Motor neuron (in vitro differentiated cells): ENCODE measurements at regions not wholly inside any gene's neighbourhood (a gene's known extent, or its start where the extent isn't known, plus 50 kb on each side); places are given as distances from the start of the nearest gene placed in this dataset.
"Not testable (repeated sequence)": the region's sequence is repeated elsewhere in the genome, so short reads cannot be mapped to it uniquely, and the experiment has no call there.

ENCODE experiments used
- ATAC-seq, 8 experiments: fragments of 200-7000 bp; cut with Tn5 transposase; replicated peaks in 6 of 8; 2 replicates each; pipeline ENCODE4 v1.8.0; 2021; ENCODE audit warnings: mild to moderate bottlenecking in 8 of 8, moderate library complexity in 8 of 8
- H3K27ac ChIP-seq, 2 donors: fragments of 250-450 bp; sonication (Bioruptor Pico); 2 replicates each; pipeline ENCODE4 v1.9.0; 2021; ENCODE audit warnings: antibody characterized with exemption in 2 of 2, mild to moderate bottlenecking in 2 of 2, moderate library complexity in 1 of 2
- H3K4me1 ChIP-seq, 2 donors: fragments of 250-450 bp; sonication (Bioruptor Pico); replicated peaks in 1 of 2; 2 replicates each; pipeline ENCODE4 v1.6.1; 2021; ENCODE audit warnings: antibody characterized with exemption in 2 of 2, mild to moderate bottlenecking in 2 of 2, moderate library complexity in 1 of 2
- H3K4me3 ChIP-seq, 5 donors: fragments of 250-450 bp; sonication (Bioruptor Pico); 2 replicates each; pipeline ENCODE4 v1.9.0; 2021; ENCODE audit warnings: antibody characterized with exemption in 5 of 5, mild to moderate bottlenecking in 5 of 5, moderate library complexity in 4 of 5
- WGBS, 10 experiments: fragments of 450-650 bp; shearing (Covaris generic); methylation state at CpG; one replicate each; pipeline ENCODE4 v1.0.0; 2022; 5-methylcytosine and 5-hydroxymethylcytosine counted together
- in situ Hi-C, 9 experiments: fragments of 400-800 bp; cut with MboI; loops; one replicate each; pipeline ENCODE4 v1.15.0; 2021; ENCODE audit warnings: low sequenced_read_pairs in 9 of 9, low pct_unique_long_range_greater_than_20kb in 2 of 9; ENCODE audit not compliant: unreplicated experiment in 9 of 9

GRCh38 chr4:147157860-147158701, 212.4 kb upstream of the TTC29 start:
- H3K27ac ChIP-seq: peak overlapping the region in 1 of 2 donors; percentile 7
- peak overlapping the region; percentile 22 to 39 (median 23) for H3K4me3 ChIP-seq
- peak; percentile 87 to 98 (median 94) for ATAC-seq
- in situ Hi-C loops: loop anchor here in 5 of 9 experiments (25.0 kb wide), 1 partner anchor 429 kb away; no protein-coding TSS in a partner anchor
- peaks cover 6 to 10% of the 10 kb centered on the region in 2 donors for H3K4me1 ChIP-seq
- WGBS, 10 experiments: 4 to 51% (median 25%) methylated on average over 1 to 8 of the region's 29 CpGs; no CpG with 5 or more reads in 4 of the 10 experiments

GRCh38 chr4:147160908-147161513, 215.3 kb upstream of the TTC29 start:
- 0 to 100% (median 33%) methylated on average over 1 to 3 of the region's 3 CpGs for WGBS, 10 experiments
- peak in 4 of 8 experiments; percentile 10 to 39 (median 26) for ATAC-seq
- in situ Hi-C loops: loop anchor here in 5 of 9 experiments (25.0 kb wide), 1 partner anchor 426 kb away; no protein-coding TSS in a partner anchor
- Histone ChIP-seq H3K27ac (no peak overlapping the region), H3K4me3 (no peak overlapping the region), H3K4me1 (peaks cover 6 to 10% of the 10 kb centered on the region in 2 donors)

GRCh38 chr4:147163311-147163710, 217.6 kb upstream of the TTC29 start:
- in situ Hi-C loops: loop anchor here in 5 of 9 experiments (25.0 kb wide), 1 partner anchor 424 kb away; no protein-coding TSS in a partner anchor
- no peak for ATAC-seq
- Histone ChIP-seq H3K27ac (no peak overlapping the region), H3K4me1 (peaks cover 2 to 4% of the 10 kb centered on the region in 2 donors), H3K4me3 (no peak overlapping the region)

GRCh38 chr4:147168200-147168599, 222.5 kb upstream of the TTC29 start:
- not testable (repeated sequence) for ATAC-seq, H3K4me1 ChIP-seq, H3K27ac ChIP-seq, H3K4me3 ChIP-seq
- in situ Hi-C loops: loop anchor here in 5 of 9 experiments (25.0 kb wide), 1 partner anchor 419 kb away; no protein-coding TSS in a partner anchor

- in situ Hi-C loops: loop anchor here in 5 of 9 experiments (25.0 kb wide), 1 partner anchor 414 kb away; no protein-coding TSS in a partner anchor
- 83 to 100% (median 100%) methylated on average over 1 of the region's 1 CpG; no CpG with 5 or more reads in 7 of the 10 experiments for WGBS, 10 experiments
- no peak for ATAC-seq
- Histone ChIP-seq H3K4me1 (no peaks in the 10 kb centered on the region), H3K27ac (no peak overlapping the region), H3K4me3 (no peak overlapping the region)
Measured at GRCh38 chr4:147173322-147173721, 227.7 kb upstream of the TTC29 start.

GRCh38 chr4:147173797-147174432, 228.3 kb upstream of the TTC29 start:
- in situ Hi-C loops: loop anchor here in 5 of 9 experiments (25.0 kb wide), 1 partner anchor 413 kb away; no protein-coding TSS in a partner anchor
- no peak overlapping the region for H3K27ac ChIP-seq
- WGBS, 10 experiments: 55 to 92% (median 82%) methylated on average over 2 to 7 of the region's 7 CpGs
- H3K4me3 ChIP-seq: no peak overlapping the region
- no peaks in the 10 kb centered on the region for H3K4me1 ChIP-seq
- peak in 1 of 8 experiments; percentile 57 for ATAC-seq

- Histone ChIP-seq H3K4me1 (no peaks in the 10 kb centered on the region), H3K27ac (no peak overlapping the region), H3K4me3 (no peak overlapping the region)
- WGBS, 10 experiments: 20 to 100% (median 92%) methylated on average over 1 of the region's 1 CpG; no CpG with 5 or more reads in 2 of the 10 experiments
- peak in 2 of 8 experiments; percentile 42 to 62 for ATAC-seq
- in situ Hi-C loops: loop anchor here in 5 of 9 experiments (25.0 kb wide), 1 partner anchor 413 kb away; no protein-coding TSS in a partner anchor
Measured at GRCh38 chr4:147174591-147174990, 228.9 kb upstream of the TTC29 start.

GRCh38 chr4:147175460-147176025, 229.9 kb upstream of the TTC29 start:
- in situ Hi-C loops: no loop called here
- ATAC-seq: no peak

GRCh38 chr4:147182041-147182440, 236.4 kb upstream of the TTC29 start:
- in situ Hi-C loops: no loop called here
- no peak overlapping the region for H3K4me3 ChIP-seq
- H3K27ac ChIP-seq: no peak overlapping the region
- H3K4me1 ChIP-seq: no peaks in the 10 kb centered on the region
- no peak for ATAC-seq
- 0 to 80% (median 62%) methylated on average over 1 to 2 of the region's 2 CpGs; no CpG with 5 or more reads in 4 of the 10 experiments for WGBS, 10 experiments

More at GRCh38 chr4:147175460-147176025, 229.9 kb upstream of the TTC29 start:
- H3K4me3 ChIP-seq: no peak overlapping the region
- no peaks in the 10 kb centered on the region for H3K4me1 ChIP-seq
- no peak overlapping the region for H3K27ac ChIP-seq
- 36 to 100% (median 67%) methylated on average over 1 of the region's 1 CpG; no CpG with 5 or more reads in 4 of the 10 experiments for WGBS, 10 experiments

GRCh38 chr4:147192679-147193078, 247.0 kb upstream of the TTC29 start:
- ATAC-seq: no peak
- Histone ChIP-seq H3K27ac (no peak overlapping the region), H3K4me1 (no peaks in the 10 kb centered on the region), H3K4me3 (no peak overlapping the region)
- in situ Hi-C loops: no loop called here

- ATAC-seq: peak in 2 of 8 experiments; percentile 60 to 67
- Histone ChIP-seq H3K4me1 (no peaks in the 10 kb centered on the region), H3K4me3 (no peak overlapping the region), H3K27ac (no peak overlapping the region)
- WGBS, 10 experiments: 14 to 86% (median 58%) methylated on average over 1 to 3 of the region's 3 CpGs; no CpG with 5 or more reads in 2 of the 10 experiments
- in situ Hi-C loops: no loop called here
Measured at GRCh38 chr4:147194114-147194513, 248.4 kb upstream of the TTC29 start.

- Histone ChIP-seq H3K4me3 (no peak overlapping the region), H3K4me1 (no peaks in the 10 kb centered on the region), H3K27ac (no peak overlapping the region)
- WGBS, 10 experiments: 0 to 100% (median 83%) methylated on average over 1 to 3 of the region's 3 CpGs
- peak in 2 of 8 experiments; percentile 27 to 35 for ATAC-seq
- in situ Hi-C loops: no loop called here
Measured at GRCh38 chr4:147194604-147195003, 248.9 kb upstream of the TTC29 start.
